Loucy (cell line): ENCODE measurements at regions not wholly inside any gene's neighbourhood (a gene's known extent, or its start where the extent isn't known, plus 50 kb on each side); places are given as distances from the start of the nearest gene placed in this dataset.

Source experiments
- EZH2phosphoT487 ChIP-seq: fragments of 200-600 bp; IDR thresholded peaks from 2 replicates; pipeline ENCODE4 v1.6.1; 2018; ENCODE audit warnings: antibody characterized with exemption, mild to moderate bottlenecking, moderate library complexity, borderline replicate concordance
- TF ChIP-seq, protein P1 (sequence below): fragments of 200-600 bp; sonication (generic); conservative IDR thresholded peaks from 2 replicates; pipeline ENCODE4 v1.5.1; 2014; ENCODE audit warnings: mild to moderate bottlenecking, antibody characterized with exemption, low read length

DNA sequence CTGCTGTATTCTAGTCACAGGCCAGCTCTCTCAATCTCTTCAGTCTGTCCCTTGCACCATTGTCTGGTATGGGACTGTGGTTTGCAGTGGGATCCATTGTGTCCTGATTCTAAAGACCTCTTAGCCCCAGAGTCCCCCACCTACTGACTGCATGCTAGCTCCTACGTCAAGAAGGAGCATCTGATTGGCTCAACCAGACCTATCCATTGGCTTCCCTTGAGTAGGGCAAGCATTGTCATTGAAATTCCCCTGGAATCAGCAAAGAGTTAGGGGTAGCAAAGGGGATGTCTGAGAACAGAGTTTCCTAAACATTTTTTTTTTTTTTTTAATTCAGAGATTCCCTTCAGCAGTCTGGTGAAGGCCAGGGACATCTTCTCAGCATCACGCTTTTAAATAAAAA lies 175.3 kb upstream of the MPHOSPH6 start:
- TF ChIP-seq, protein P1, sequence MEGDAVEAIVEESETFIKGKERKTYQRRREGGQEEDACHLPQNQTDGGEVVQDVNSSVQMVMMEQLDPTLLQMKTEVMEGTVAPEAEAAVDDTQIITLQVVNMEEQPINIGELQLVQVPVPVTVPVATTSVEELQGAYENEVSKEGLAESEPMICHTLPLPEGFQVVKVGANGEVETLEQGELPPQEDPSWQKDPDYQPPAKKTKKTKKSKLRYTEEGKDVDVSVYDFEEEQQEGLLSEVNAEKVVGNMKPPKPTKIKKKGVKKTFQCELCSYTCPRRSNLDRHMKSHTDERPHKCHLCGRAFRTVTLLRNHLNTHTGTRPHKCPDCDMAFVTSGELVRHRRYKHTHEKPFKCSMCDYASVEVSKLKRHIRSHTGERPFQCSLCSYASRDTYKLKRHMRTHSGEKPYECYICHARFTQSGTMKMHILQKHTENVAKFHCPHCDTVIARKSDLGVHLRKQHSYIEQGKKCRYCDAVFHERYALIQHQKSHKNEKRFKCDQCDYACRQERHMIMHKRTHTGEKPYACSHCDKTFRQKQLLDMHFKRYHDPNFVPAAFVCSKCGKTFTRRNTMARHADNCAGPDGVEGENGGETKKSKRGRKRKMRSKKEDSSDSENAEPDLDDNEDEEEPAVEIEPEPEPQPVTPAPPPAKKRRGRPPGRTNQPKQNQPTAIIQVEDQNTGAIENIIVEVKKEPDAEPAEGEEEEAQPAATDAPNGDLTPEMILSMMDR = no peak
- no peak for TF ChIP-seq EZH2phosphoT487
